Fibroblast of peridontal ligament (primary cell): ENCODE measurements at regions not wholly inside any gene's neighbourhood (a gene's known extent, or its start where the extent isn't known, plus 50 kb on each side); places are given as distances from the start of the nearest gene placed in this dataset.

Experiments used
- DNase-seq: peaks from one replicate; pipeline ENCODE4 v3.0.0-alpha.2; 2010; ENCODE audit errors: extremely low read depth

DNA sequence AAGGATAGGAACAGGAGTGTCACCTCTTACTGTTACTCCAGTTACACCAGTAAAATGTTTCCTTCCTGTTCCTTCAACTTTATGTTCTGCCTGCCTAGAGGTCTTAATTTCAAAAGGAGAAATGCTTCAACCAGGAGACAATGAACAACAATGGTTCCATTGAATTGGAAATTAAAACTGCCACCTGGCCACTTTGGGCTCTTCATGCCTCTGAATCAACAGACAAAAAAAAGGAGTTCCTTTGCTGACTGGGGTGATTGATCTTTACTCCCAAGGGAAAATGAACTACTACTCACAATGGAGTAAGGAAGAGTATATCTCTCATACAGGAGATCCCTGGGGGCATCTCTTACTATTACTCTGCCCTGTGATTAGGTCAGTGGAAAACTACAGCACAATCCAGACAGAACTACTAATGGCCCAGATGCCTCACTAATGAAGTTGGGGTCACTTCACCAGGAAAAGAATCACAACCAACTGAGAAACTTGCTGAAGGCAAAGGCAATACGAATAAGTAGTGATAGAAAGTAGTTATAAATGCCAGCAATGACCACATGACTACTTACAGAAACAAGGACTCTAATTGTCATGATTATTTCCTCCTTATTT lies 76.6 kb upstream of the PRDX6 start:
- DNase-seq: no peak

DNA sequence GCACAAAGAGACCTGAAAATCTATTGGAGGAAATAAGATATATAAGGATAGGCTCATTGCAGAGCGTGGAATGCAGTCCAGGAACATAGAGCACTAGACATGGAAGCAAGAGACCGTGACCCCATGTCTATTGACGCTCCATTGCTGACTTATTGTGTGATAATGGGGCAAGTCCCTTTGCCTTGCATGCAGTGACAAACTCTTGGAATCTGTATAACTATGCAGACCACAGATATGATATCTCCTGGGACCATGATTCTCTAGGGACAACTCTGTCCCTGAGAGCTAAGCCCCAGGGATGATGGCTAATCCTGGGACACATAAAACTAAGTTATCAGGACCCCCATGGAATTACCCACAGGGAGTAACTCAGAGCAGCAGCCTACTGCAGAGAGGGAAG lies 73.1 kb upstream of the PRDX6 start:
- no peak for DNase-seq

GRCh38 chr1:173405281-173405680 lies 71.9 kb upstream of the PRDX6 start:
- DNase-seq: peak; percentile 28

GRCh38 chr1:173405834-173406233 lies 71.3 kb upstream of the PRDX6 start:
- peak; percentile 76 for DNase-seq

DNA sequence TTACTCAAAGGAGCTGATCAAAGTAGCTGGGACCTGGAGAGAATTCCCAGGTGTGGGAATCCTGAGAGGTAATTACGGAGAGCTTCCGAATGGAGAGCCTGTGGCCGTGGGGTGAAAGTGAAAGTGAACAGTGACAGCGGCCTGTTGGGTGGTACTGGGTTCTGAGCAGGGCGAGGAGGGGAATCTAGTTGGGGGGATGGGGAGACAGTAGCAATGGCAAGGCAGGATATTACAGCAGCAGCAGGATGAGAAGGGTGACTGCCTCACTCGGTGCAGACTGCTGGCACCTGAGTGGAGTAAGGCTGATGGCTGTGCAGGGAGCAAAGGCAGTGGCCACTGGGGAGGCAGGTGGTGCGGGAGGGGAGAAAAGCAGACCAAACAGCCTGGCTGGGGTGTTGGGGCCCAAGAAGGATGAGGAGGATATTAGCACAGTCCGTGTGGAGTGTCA lies 70.3 kb upstream of the PRDX6 start:
- no peak for DNase-seq

DNA sequence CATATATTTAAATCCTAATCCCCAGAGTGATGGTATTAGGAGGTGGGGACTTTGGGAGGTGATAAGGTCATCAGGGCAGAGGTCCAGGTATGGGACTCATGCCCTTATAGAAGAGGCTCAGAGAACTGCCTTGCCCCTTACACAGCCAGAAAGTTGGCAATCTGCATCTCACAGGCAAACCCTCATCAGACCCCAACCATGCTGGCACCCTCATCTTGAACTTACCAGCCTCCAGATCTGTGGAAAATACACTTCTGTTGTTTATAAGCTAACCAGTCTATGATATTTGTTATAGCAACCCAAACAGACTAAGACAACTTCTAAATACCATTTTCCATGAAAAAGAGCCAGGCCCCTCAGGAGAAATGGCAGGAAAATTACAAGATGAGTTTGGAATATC lies 69.3 kb upstream of the PRDX6 start:
- no peak for DNase-seq

DNA sequence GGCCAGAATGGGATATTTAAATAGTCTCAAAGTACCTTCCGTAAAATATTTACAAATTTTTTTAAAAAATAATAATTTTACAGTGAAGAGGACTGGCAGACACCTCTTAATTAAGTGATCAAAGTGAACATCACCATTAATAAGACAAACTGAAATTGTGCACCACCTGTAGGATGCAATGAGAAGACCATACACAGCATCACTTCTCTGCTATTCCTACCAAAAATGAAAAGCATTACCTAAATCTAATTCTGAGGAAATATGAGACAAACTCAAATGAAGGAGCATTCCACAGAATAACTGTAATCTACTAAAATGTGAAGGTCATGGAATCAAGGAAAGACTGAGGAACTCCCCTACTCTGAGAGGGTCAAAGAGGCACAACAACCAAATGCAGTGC lies 68.2 kb upstream of the PRDX6 start:
- DNase-seq: no peak

DNA sequence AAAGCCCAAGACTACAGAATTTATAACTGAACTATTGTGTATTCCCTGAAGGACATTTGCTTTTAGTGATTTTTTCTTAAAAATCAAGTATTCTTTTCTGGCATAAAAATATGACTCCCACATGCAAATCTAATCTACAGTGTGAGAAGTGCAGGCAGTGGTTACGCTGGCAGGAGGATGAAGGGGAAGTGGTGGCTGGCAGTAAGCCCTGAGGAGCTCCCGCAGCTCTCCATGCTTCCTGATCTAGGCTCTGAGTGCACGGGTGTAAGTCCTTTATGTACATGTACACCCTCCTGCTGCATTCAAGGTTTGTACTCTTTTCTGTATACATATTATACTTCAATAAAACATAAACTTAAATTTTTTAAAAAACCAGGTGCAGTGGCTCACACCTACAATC lies 67.5 kb upstream of the PRDX6 start:
- DNase-seq: peak; percentile 90

DNA sequence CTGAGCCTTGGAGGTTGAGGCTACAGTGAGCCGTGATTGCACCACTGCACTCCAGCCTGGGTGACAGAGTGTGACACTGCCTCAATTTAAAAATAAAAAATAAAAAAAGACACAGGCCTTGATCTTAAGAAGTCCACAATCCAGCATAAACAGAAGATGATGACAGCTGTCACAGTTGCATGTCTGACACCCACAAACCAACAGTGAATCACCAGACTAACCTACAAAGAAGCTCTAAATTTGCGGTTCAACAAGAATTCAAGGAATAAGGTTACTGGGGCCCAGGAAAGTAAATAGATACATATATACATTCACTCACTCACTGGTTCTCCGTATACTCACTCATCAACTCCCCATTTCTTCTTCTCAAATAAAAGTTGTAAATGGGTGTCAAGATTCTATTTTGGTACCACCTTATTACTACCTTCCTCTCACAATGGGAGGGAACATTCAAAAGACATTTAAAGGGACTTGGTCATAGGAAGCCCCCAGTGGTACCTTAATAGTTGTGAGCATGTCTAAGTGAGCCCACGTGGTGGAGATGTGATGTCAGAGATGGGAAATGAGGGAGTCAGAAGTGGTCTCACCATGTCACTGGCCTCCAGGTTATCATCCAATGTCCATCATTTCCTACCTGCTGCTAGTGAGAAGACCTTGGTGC lies 66.9 kb upstream of the PRDX6 start:
- no peak for DNase-seq

DNA sequence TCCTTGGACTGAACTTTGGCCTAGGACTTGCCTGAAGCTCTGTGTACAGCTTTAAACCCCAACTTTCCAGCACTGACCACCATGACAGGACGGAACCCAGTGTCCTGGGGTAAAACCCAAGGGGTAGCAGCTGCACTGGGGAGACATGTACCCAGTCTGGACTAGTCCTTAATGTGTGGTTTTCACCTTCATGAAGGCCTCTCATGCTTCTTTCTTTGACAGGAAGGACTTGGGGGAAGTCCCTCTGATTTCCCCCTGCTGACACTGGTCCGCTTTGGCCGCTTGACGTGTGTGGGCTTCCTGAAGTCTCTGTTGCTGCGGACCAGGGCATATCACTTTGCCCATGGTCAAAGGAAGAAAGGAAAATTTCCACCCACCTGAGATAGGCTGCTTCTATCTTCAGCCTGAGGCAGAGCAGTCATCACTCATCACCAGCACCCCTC lies 66.3 kb upstream of the PRDX6 start:
- DNase-seq: no peak

DNA sequence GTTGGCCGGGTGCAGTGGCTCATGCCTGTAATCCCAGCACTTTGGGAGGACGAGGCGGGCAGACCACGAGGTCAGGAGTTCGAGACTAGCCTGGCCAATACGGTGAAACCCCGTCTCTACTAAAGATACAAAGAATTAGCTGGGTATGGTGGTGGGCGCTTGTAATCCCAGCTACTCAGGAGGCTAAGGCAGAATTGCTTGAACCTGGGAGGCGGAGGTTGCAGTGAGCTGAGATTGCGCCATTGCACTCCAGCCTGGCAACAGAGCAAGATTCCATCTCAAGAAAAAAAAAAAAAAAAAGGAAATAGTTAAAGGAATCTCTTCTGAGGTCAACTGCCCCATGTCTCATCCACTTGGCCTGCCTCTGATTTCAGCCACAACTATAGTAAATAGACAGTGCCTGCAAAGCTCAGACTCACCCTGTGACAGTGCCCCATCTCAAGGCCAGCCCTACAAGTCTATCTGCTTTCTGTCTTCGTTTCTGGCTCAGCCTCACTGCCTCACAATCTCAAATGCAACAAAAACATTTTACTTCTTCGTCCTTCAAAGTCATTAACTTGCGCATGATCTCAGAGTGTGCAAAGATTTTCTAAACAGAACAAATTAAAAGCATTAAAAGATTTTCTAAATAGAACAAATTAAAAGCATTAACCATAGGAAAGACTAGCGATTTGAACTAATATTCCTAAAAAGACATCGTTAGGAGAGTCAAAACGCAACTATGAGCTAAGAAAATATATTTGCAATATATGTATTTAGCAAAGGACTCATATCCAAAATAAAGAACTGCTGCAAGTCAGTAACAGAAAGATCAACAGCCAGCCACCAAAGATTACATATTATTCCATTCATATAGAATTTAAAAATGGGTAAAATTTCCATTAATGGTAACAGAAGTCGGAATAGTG lies 65.0 kb upstream of the PRDX6 start:
- DNase-seq: peak; percentile 90

- DNase-seq: no peak
These were observed 63.8 kb upstream of the PRDX6 start for GRCh38 chr1:173413271-173413707.

DNA sequence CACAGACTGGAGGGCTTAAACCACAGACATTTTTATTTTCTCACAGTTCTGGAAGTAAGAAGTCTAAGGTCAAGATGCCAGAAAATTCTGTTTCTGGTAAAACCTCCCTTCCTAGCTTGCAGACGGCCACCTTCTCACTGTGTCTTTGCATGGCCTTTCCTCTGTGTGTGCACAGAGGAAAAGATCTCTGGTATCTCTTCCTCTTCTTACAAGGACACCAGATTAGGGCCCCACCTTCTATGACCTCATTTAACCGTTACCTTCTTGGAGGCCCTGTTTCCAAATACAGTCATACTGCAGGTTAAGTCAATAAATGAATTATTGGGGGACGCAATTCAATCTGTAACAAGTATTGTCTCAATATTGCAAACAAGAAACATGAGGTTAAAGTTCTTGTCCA lies 63.0 kb upstream of the PRDX6 start:
- no peak for DNase-seq

GRCh38 chr1:173414539-173415226 lies 62.5 kb upstream of the PRDX6 start:
- no peak for DNase-seq

DNA sequence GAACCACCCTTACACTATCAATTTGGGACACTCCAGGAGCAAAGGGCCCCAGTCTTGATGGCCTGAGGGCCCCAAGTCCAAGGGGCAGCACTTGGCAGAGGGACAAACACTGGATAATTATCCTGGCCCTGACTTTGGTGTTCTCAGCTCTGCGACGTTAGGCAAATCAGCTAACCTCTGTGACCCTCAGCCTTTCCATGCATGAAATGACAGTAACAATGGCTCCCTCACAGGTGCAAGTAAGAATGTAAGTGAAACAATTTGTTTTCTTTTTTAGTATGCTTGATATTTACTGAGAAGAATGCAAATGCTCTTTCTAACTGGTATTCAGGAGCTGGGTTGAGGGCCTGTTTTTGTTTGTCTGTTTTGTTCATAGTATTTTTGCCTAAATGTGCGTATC lies 61.6 kb upstream of the PRDX6 start:
- no peak for DNase-seq

DNA sequence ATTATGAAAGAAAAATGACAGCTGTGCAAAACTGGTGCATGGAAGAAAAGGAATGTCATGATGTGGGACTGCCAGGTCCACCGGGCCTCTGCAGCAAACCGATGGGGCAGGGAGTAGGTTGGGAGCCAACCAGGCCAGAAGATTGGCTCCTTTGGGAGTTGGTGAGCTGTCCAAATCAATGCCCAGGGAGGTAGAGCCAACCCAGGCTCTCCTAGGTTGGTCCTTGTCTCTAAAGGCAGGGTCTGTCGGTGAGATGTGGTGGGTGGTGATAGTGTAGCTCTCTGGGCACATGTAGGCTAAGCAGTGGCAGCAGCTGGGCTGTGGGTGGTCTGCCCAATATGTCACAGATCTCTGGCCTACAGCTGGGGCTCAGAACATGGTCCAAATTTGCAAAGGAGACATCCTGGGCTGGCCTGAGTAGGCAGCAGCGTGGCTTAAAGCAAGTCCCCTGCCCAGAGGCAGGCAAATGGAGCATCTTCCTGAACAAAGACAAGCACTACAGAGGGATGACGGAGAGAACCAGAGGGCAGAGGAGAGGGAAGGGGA lies 61.2 kb upstream of the PRDX6 start:
- DNase-seq: no peak

DNA sequence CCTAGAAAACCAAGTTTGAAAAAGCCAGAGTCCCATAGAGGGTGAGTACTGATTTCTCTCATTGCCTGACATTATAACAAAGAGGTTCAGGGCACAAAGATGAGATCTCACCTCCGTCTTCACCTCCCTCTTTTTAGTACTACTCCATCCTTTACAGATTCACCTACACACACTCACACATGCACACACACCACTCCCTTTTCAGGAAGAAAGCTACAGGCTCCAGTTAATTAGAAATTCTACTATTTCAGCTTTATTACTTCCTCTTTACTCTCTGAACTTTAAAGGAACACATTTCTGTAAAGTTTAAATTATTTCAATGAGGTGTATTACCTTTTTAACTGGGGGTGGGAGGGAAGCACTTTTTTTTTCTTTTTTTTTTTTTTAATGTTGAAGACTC lies 59.6 kb upstream of the PRDX6 start:
- no peak for DNase-seq

- DNase-seq: no peak
These were observed 58.8 kb upstream of the PRDX6 start for GRCh38 chr1:173418107-173418985.

DNA sequence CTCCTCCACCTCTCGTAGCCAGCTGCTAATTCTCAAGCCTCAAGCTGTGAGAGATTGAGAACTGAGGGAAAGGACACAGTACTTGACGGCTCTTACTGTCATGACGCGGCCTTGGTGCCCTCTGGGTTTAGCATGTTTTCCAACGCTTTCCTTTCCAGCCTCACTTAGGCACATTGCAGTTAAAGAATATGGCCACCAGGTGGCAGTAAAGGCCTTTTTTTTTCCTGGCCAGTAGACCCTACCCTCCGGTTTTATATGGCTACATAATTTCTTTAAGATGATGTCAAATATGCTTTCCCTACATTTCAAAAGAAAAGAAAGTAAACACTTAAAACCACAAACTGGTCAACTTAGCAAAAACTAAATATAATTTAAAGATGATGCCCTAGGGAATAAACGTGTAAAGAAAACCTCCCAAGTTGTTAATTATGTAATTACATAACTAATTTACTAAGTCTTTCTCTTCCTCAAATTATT lies 56.8 kb upstream of the PRDX6 start:
- DNase-seq: peak; percentile 92

GRCh38 chr1:173421286-173421685 lies 55.8 kb upstream of the PRDX6 start:
- no peak for DNase-seq

DNA sequence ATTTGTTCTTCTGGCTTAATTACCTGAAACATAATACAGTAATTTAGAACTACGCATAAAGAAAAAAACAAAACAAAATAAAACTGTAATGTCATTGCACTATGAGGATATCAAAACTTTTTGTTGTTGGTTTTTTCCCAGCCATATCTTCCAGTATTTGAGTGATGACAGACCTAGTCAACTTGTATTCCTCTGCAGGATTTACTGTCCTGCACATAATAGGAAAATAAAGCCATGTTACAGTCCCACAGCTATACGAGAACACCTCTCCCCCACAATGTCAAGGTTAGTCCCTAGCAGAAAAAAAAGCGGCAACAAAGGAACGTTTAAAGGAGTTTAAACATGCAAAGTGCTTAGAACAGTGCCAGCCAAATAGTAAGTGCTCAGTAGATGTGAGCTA lies 55.3 kb upstream of the PRDX6 start:
- no peak for DNase-seq
